Endothelial cell of umbilical vein (primary cell): ENCODE measurements at regions not wholly inside any gene's neighbourhood (a gene's known extent, or its start where the extent isn't known, plus 50 kb on each side); places are given as distances from the start of the nearest gene placed in this dataset.
A peak's percentile ranks its signal among the peaks of the same experiment; 100 is the strongest.

Experiments used
- BruUV-seq: library from RNA; stranded (reverse); fragments of 400-500 nt; replicated peaks from 2 replicates; lab custom pipeline; 2021; lab: Mats Ljungman, UMichigan
- CTCF ChIA-PET: fragments of 300-600, 350-600 bp; sonication (Branson Sonifier 250); formaldehyde crosslinking; loops from one replicate; lab custom pipeline; 2021; ENCODE audit warnings: antibody characterized with exemption, inconsistent platforms; lab: Charles Lee
- POLR2A ChIA-PET: fragments of 300-600, 350-600 bp; sonication (Branson Sonifier 250); formaldehyde crosslinking; loops from one replicate; lab custom pipeline; 2021; ENCODE audit warnings: antibody characterized with exemption, inconsistent platforms; lab: Charles Lee
- DNase-seq: peaks from one replicate; pipeline ENCODE4 v3.0.0-alpha.2; 2011; ENCODE audit warnings: low read depth, low spot score
- FAIRE-seq: peaks from 2 replicates; lab custom pipeline; 2011; peaks lifted over from hg19 to GRCh38; lab: Jason Lieb, UNC
- H2AFZ ChIP-seq: 2 replicates; pipeline ENCODE4 v1.6.0; 2012; ENCODE audit warnings: low read depth, low read length, control low read depth, inconsistent platforms
- H3K27ac ChIP-seq: 2 replicates; pipeline ENCODE4 v1.5.1; 2011; ENCODE audit warnings: low read depth, mild to moderate bottlenecking, control low read depth, low read length, moderate library complexity; ENCODE audit not compliant: insufficient read depth
- H3K27me3 ChIP-seq, 2 experiments: 2 replicates each; pipeline versions ENCODE4 v1.6.0 to v1.6.1; 2011; ENCODE audit warnings: low read length in 2 of 2, mixed read lengths in 1 of 2; ENCODE audit not compliant: control insufficient read depth in 2 of 2, insufficient read depth in 2 of 2
- H3K36me3 ChIP-seq, 2 experiments: 2 replicates in 1 of 2; 3 replicates in 1 of 2; pipeline ENCODE4 v1.5.1; 2011; ENCODE audit warnings: low read length in 2 of 2, mild to moderate bottlenecking in 1 of 2, moderate library complexity in 1 of 2; ENCODE audit not compliant: control insufficient read depth in 2 of 2, insufficient read depth in 2 of 2; ENCODE audit errors: extremely low read depth in 1 of 2
- H3K4me1 ChIP-seq: 3 replicates; pipeline ENCODE4 v1.5.1; 2011; ENCODE audit warnings: mild to moderate bottlenecking, low read length; ENCODE audit not compliant: control insufficient read depth, insufficient read depth; ENCODE audit errors: extremely low read depth
- H3K4me2 ChIP-seq: 2 replicates; pipeline ENCODE4 v1.6.1; 2011; ENCODE audit warnings: low read length, control low read depth, mixed read lengths; ENCODE audit not compliant: insufficient read depth
- H3K4me3 ChIP-seq, 3 experiments: fragments of 200-600 bp in 1 of 3; sonication (generic), shearing (Covaris generic) in 1 of 3; replicated peaks in 1 of 3; 2 replicates each; pipeline ENCODE4 v1.5.1; 2011 to 2016; ENCODE audit warnings: control low read depth in 3 of 3, low read length in 3 of 3, mild to moderate bottlenecking in 2 of 3, inconsistent platforms in 1 of 3, low read depth in 1 of 3, moderate library complexity in 1 of 3; ENCODE audit not compliant: insufficient read depth in 1 of 3
- H3K79me2 ChIP-seq: 2 replicates; pipeline ENCODE4 v1.6.0; 2012; ENCODE audit warnings: low read length, inconsistent platforms; ENCODE audit not compliant: control insufficient read depth, insufficient read depth
- H3K9ac ChIP-seq: replicated peaks from 2 replicates; pipeline ENCODE3; 2011; ENCODE audit warnings: low read length, control low read depth; ENCODE audit not compliant: insufficient read depth; ENCODE audit errors: extremely low read depth
- H3K9me1 ChIP-seq: replicated peaks from 3 replicates; pipeline ENCODE4 v1.6.0; 2011; ENCODE audit warnings: mild to moderate bottlenecking, low read length; ENCODE audit not compliant: control insufficient read depth, insufficient read depth; ENCODE audit errors: extremely low read depth
- H3K9me3 ChIP-seq: replicated peaks from 2 replicates; pipeline ENCODE4 v1.5.1; 2012; ENCODE audit warnings: low read length, inconsistent platforms; ENCODE audit not compliant: control insufficient read depth, insufficient read depth
- H4K20me1 ChIP-seq: replicated peaks from 2 replicates; pipeline ENCODE3; 2011; ENCODE audit warnings: mild to moderate bottlenecking, low read length; ENCODE audit not compliant: control insufficient read depth, insufficient read depth; ENCODE audit errors: extremely low read depth
- EZH2 ChIP-seq: IDR thresholded peaks from 2 replicates; pipeline ENCODE4 v1.6.1; 2012; ENCODE audit warnings: borderline replicate concordance, low read depth, mild to moderate bottlenecking, moderate library complexity, low read length, inconsistent platforms; ENCODE audit not compliant: severe bottlenecking
- FOS ChIP-seq: IDR thresholded peaks from 2 replicates; pipeline ENCODE4 v1.6.1; 2011; ENCODE audit warnings: mild to moderate bottlenecking, low read length, moderate library complexity, borderline replicate concordance; ENCODE audit not compliant: insufficient read depth
- GATA2 ChIP-seq: IDR thresholded peaks from 2 replicates; pipeline ENCODE4 v1.7.0; 2011; ENCODE audit warnings: low read depth, mild to moderate bottlenecking, moderate library complexity, mixed read lengths, low read length; ENCODE audit not compliant: insufficient read length, insufficient read depth
- JUN ChIP-seq: IDR thresholded peaks from 2 replicates; pipeline ENCODE4 v1.6.1; 2011; ENCODE audit warnings: borderline replicate concordance, low read depth; ENCODE audit not compliant: insufficient read length, insufficient read depth
- MYC ChIP-seq: IDR thresholded peaks from one replicate; pipeline ENCODE4 v1.6.1; 2011; ENCODE audit warnings: mild to moderate bottlenecking, low read depth, low read length
- POLR2A ChIP-seq: IDR thresholded peaks from 2 replicates; pipeline ENCODE4 v1.6.1; 2012; ENCODE audit warnings: low read depth, mild to moderate bottlenecking, control low read depth, low read length
- POLR2AphosphoS5 ChIP-seq: IDR thresholded peaks from 2 replicates; pipeline ENCODE4 v1.6.1; 2012; ENCODE audit warnings: low read depth, mild to moderate bottlenecking, control low read depth, low read length, moderate library complexity; ENCODE audit not compliant: insufficient read depth
- dilution Hi-C: fragments of 300-500 bp; cut with MboI; formaldehyde crosslinking; loops from one replicate; pipeline ENCODE4 v1.15.0; 2019; ENCODE audit warnings: low sequenced_read_pairs; ENCODE audit not compliant: extremely low pct_ligation_motif_present
- intact Hi-C: fragments of 100-400 bp; cut with micrococcal nuclease; formaldehyde crosslinking; loops from one replicate; pipeline ENCODE4 v1.10.0; 2022
- TF ChIP-seq, protein P1 (sequence below), 2 donors: IDR thresholded peaks; 1 replicate in 1 of 2; 2 replicates in 1 of 2; pipeline ENCODE4 v1.5.1; 2011; ENCODE audit warnings: low read length in 2 of 2, mild to moderate bottlenecking in 2 of 2, moderate library complexity in 2 of 2, control low read depth in 1 of 2, inconsistent platforms in 1 of 2, low read depth in 1 of 2; ENCODE audit not compliant: insufficient read depth in 1 of 2; ENCODE audit errors: extremely low read depth in 1 of 2
- TF ChIP-seq, protein P2 (sequence below): IDR thresholded peaks from 2 replicates; pipeline ENCODE4 v1.6.1; 2011; ENCODE audit not compliant: insufficient read depth, insufficient read length

DNA sequence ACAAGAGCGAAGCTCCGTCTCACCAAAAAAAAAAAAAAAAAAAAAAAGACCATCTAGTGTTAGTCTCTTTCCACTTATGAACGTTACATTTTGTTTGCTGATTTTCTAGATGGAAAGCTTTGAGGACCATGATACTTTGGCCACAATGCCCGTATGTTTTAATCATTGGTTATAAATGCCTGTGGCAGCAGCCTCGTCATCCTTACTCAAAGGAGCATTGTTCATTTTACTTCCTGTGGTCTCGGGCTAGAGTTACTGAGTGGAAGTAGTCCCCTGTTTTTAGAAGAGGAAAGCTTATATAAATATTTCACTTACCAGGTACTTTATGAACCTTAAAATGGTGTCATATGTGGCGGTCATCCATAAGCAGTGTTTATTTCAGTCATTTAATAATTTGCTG, 359.9 kb downstream of the AEBP2 start:
- no peaks in the 10 kb centered on the region for H3K27me3 ChIP-seq
- H3K4me3 ChIP-seq, result no peak overlapping the region
- no peak overlapping the region for H2AFZ ChIP-seq
- peaks cover 2% of the 10 kb centered on the region for H3K9me1 ChIP-seq
- ChIA-PET POLR2A (no interaction called here), CTCF (interaction anchor here (0.6 to 3.0 kb wide), 4 partner anchors 20 to 1856 kb away, joined by 3 to 10 read pairs (median 3); no protein-coding TSS in a partner anchor)
- H3K9ac ChIP-seq, result no peak overlapping the region
- H3K27ac ChIP-seq, result peak overlapping the region; percentile 71
- H3K36me3 ChIP-seq, result no peaks in the 10 kb centered on the region
- BruUV-seq, result no TSS peak
- no peaks in the 10 kb centered on the region for H3K9me3 ChIP-seq
- FAIRE-seq, result peak; percentile 75
- no peaks in the 10 kb centered on the region for H4K20me1 ChIP-seq
- no peaks in the 10 kb centered on the region for H3K79me2 ChIP-seq
- H3K4me2 ChIP-seq, result peak overlapping the region; percentile 37
- dilution Hi-C loops, result no loop called here
- intact Hi-C loops, result no loop called here
- H3K4me1 ChIP-seq, result peaks cover 25% of the 10 kb centered on the region
- peak; percentile 31 for DNase-seq
- TF ChIP-seq, protein P1, sequence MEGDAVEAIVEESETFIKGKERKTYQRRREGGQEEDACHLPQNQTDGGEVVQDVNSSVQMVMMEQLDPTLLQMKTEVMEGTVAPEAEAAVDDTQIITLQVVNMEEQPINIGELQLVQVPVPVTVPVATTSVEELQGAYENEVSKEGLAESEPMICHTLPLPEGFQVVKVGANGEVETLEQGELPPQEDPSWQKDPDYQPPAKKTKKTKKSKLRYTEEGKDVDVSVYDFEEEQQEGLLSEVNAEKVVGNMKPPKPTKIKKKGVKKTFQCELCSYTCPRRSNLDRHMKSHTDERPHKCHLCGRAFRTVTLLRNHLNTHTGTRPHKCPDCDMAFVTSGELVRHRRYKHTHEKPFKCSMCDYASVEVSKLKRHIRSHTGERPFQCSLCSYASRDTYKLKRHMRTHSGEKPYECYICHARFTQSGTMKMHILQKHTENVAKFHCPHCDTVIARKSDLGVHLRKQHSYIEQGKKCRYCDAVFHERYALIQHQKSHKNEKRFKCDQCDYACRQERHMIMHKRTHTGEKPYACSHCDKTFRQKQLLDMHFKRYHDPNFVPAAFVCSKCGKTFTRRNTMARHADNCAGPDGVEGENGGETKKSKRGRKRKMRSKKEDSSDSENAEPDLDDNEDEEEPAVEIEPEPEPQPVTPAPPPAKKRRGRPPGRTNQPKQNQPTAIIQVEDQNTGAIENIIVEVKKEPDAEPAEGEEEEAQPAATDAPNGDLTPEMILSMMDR (IDR thresholded peaks at IDR 0.05; ENCODE audit: extremely low read depth in 1 of 2, insufficient read depth in 1 of 2, low read depth in 1 of 2, low read length in 2 of 2), result no peak
- TF ChIP-seq GATA2 (no peak), MYC (no peak), FOS (no peak), JUN (no peak), POLR2AphosphoS5 (no peak), EZH2 (no peak), POLR2A (no peak)
- TF ChIP-seq, protein P2, sequence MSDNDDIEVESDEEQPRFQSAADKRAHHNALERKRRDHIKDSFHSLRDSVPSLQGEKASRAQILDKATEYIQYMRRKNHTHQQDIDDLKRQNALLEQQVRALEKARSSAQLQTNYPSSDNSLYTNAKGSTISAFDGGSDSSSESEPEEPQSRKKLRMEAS, result no peak
